ENCODE measurements at regions not wholly inside any gene's neighbourhood (a gene's known extent, or its start where the extent isn't known, plus 50 kb on each side); places are given as distances from the start of the nearest gene placed in this dataset.

- ChIA-PET POLR2A (no interaction called here), CTCF (no interaction called here)
- Histone ChIP-seq H3K4me1 (ENCODE audit: control insufficient read depth in 2 of 2, insufficient read depth in 2 of 2, low read length in 2 of 2) (no peaks in the 10 kb centered on the region), H4K20me1 (ENCODE audit: control insufficient read depth, insufficient read depth, low read length, poor library complexity, severe bottlenecking) (no peaks in the 10 kb centered on the region), H3K36me3 (replicated peaks in 1 of 2; ENCODE audit: control extremely low read depth in 1 of 2, control insufficient read depth in 1 of 2, extremely low read depth in 1 of 2, insufficient read depth in 2 of 2, low read length in 1 of 2) (no peaks in the 10 kb centered on the region), H3K79me2 (ENCODE audit: control insufficient read depth, insufficient read depth, low read length) (no peaks in the 10 kb centered on the region), H3K27me3 (replicated peaks in 1 of 4; ENCODE audit: control extremely low read depth in 1 of 4, control insufficient read depth in 3 of 4, insufficient read depth in 4 of 4, low read length in 3 of 4) (no peaks in the 10 kb centered on the region), H3K9ac (ENCODE audit: low read length) (no peak overlapping the region), H3K27ac (ENCODE audit: low read length in 2 of 2) (no peak overlapping the region), H2AFZ (ENCODE audit: insufficient read depth, low read depth, low read length, poor library complexity, severe bottlenecking) (no peak overlapping the region), H3K4me2 (replicated peaks; ENCODE audit: low read depth, low read length, poor library complexity, severe bottlenecking) (no peak overlapping the region), H3K4me3 (ENCODE audit: control extremely low read depth in 1 of 5, extremely low read depth in 1 of 5, insufficient read depth in 1 of 5, low read depth in 2 of 5, low read length in 4 of 5) (no peak overlapping the region), H3K9me3 (ENCODE audit: control extremely low read depth in 1 of 3, control insufficient read depth in 2 of 3, insufficient read depth in 1 of 3, low read length in 2 of 3) (no peaks in the 10 kb centered on the region)
- no peak for TF ChIP-seq CTCF (IDR thresholded peaks at IDR 0.05)
- no peak for TF ChIP-seq EZH2 (IDR thresholded peaks at IDR 0.05; ENCODE audit: borderline replicate concordance, insufficient read depth, low read depth, low read length, poor library complexity, severe bottlenecking)
- no peak for DNase-seq
- H3K4me1 Mint-ChIP-seq: no peaks in the 10 kb centered on the region
- no peak for ATAC-seq (ENCODE audit: low read depth)
- no peak overlapping the region for H3K4me3 Mint-ChIP-seq
- intact Hi-C loops (cut with micrococcal nuclease): no loop called here
- 65% methylated on average over 3 of the region's 5 CpGs for WGBS (ENCODE audit: insufficient coverage)
- H3K27me3 Mint-ChIP-seq: no peaks in the 10 kb centered on the region
- no peak overlapping the region for H3K27ac Mint-ChIP-seq
- no peaks in the 10 kb centered on the region for H3K9me3 Mint-ChIP-seq (ENCODE audit: insufficient read depth)
Measured at GRCh38 chrX:11929476-11929875, 171.4 kb downstream of the MSL3 start.

GRCh38 chrX:11932423-11932822 lies 174.4 kb downstream of the MSL3 start:
- TF ChIP-seq EZH2 (IDR thresholded peaks at IDR 0.05; ENCODE audit: borderline replicate concordance, insufficient read depth, low read depth, low read length, poor library complexity, severe bottlenecking): no peak
- TF ChIP-seq CTCF (IDR thresholded peaks at IDR 0.05): no peak
- Mint-ChIP-seq H3K4me1 (no peaks in the 10 kb centered on the region), H3K27me3 (no peaks in the 10 kb centered on the region), H3K9me3 (ENCODE audit: insufficient read depth) (no peaks in the 10 kb centered on the region), H3K27ac (no peak overlapping the region), H3K4me3 (no peak overlapping the region)
- ATAC-seq (ENCODE audit: low read depth): no peak
- Histone ChIP-seq H3K79me2 (ENCODE audit: control insufficient read depth, insufficient read depth, low read length) (no peaks in the 10 kb centered on the region), H3K36me3 (replicated peaks in 1 of 2; ENCODE audit: control extremely low read depth in 1 of 2, control insufficient read depth in 1 of 2, extremely low read depth in 1 of 2, insufficient read depth in 2 of 2, low read length in 1 of 2) (no peaks in the 10 kb centered on the region), H3K4me1 (ENCODE audit: control insufficient read depth in 2 of 2, insufficient read depth in 2 of 2, low read length in 2 of 2) (no peaks in the 10 kb centered on the region), H3K9ac (ENCODE audit: low read length) (no peak overlapping the region), H3K27ac (ENCODE audit: low read length in 2 of 2) (no peak overlapping the region), H3K27me3 (replicated peaks in 1 of 4; ENCODE audit: control extremely low read depth in 1 of 4, control insufficient read depth in 3 of 4, insufficient read depth in 4 of 4, low read length in 3 of 4) (no peaks in the 10 kb centered on the region), H3K4me2 (replicated peaks; ENCODE audit: low read depth, low read length, poor library complexity, severe bottlenecking) (no peak overlapping the region), H3K9me3 (ENCODE audit: control extremely low read depth in 1 of 3, control insufficient read depth in 2 of 3, insufficient read depth in 1 of 3, low read length in 2 of 3) (no peaks in the 10 kb centered on the region), H2AFZ (ENCODE audit: insufficient read depth, low read depth, low read length, poor library complexity, severe bottlenecking) (no peak overlapping the region), H4K20me1 (ENCODE audit: control insufficient read depth, insufficient read depth, low read length, poor library complexity, severe bottlenecking) (no peaks in the 10 kb centered on the region), H3K4me3 (ENCODE audit: control extremely low read depth in 1 of 5, extremely low read depth in 1 of 5, insufficient read depth in 1 of 5, low read depth in 2 of 5, low read length in 4 of 5) (no peak overlapping the region)
- DNase-seq: no peak
- ChIA-PET CTCF (no interaction called here), POLR2A (no interaction called here)
- intact Hi-C loops (cut with micrococcal nuclease): no loop called here
- WGBS (ENCODE audit: insufficient coverage): 89% methylated on average over 1 of the region's 1 CpG
